Gastrocnemius medialis (tissue), 4 donors: ENCODE measurements at regions not wholly inside any gene's neighbourhood (a gene's known extent, or its start where the extent isn't known, plus 50 kb on each side); places are given as distances from the start of the nearest gene placed in this dataset.

Experiments
- POLR2A ChIP-seq, 2 donors: fragments of 450-650 bp; IDR thresholded peaks; one replicate each; pipeline ENCODE4 v1.6.1; 2017; ENCODE audit warnings: antibody characterized with exemption in 2 of 2, mild to moderate bottlenecking in 2 of 2, moderate library complexity in 2 of 2
- TF ChIP-seq, protein P1 (sequence below), 5 experiments: fragments of 450-650 bp in 3 of 5; fragments of 200-600 bp in 2 of 5; sonication (generic) in 2 of 5; IDR thresholded peaks in 4 of 5; conservative IDR thresholded peaks in 1 of 5; 1 replicate in 4 of 5; 2 replicates in 1 of 5; pipeline ENCODE4 v1.5.1; 2016 to 2019; ENCODE audit warnings: antibody characterized with exemption in 5 of 5, mild to moderate bottlenecking in 3 of 5, moderate library complexity in 3 of 5

DNA sequence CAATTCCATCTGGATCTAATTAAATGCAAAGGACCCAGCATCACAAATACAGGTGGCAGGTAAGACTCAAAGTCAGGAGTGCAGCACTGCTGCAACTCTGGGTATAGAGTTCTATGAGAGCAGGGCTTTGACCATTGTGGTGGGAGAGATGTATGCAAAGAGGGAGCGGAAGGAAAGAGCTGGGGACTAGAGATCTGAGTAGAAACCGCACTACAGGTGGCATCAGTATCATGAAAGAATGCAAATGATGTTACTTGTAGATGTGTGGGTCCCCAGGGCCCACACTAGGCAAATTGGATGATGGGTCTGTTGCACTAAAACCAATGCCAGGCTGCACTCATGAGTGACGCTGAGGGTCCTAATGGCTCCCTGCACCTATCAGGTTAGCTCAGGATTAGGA is 287.1 kb upstream of the ASIC2 start:
- TF ChIP-seq, protein P1, sequence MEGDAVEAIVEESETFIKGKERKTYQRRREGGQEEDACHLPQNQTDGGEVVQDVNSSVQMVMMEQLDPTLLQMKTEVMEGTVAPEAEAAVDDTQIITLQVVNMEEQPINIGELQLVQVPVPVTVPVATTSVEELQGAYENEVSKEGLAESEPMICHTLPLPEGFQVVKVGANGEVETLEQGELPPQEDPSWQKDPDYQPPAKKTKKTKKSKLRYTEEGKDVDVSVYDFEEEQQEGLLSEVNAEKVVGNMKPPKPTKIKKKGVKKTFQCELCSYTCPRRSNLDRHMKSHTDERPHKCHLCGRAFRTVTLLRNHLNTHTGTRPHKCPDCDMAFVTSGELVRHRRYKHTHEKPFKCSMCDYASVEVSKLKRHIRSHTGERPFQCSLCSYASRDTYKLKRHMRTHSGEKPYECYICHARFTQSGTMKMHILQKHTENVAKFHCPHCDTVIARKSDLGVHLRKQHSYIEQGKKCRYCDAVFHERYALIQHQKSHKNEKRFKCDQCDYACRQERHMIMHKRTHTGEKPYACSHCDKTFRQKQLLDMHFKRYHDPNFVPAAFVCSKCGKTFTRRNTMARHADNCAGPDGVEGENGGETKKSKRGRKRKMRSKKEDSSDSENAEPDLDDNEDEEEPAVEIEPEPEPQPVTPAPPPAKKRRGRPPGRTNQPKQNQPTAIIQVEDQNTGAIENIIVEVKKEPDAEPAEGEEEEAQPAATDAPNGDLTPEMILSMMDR (IDR thresholded peaks at IDR 0.05 in 4 of 5, conservative IDR thresholded peaks at IDR 0.05 in 1 of 5): no peak
- no peak for TF ChIP-seq POLR2A (IDR thresholded peaks at IDR 0.05)
